Left lung (tissue), 4 donors: ENCODE measurements at regions not wholly inside any gene's neighbourhood (a gene's known extent, or its start where the extent isn't known, plus 50 kb on each side); places are given as distances from the start of the nearest gene placed in this dataset.

Experiments
- ATAC-seq: fragments of 200-7000 bp; cut with Tn5 transposase; one replicate; pipeline ENCODE4 v1.9.1; 2020; ENCODE audit warnings: moderate library complexity
- DNase-seq, 4 donors: peaks; one replicate each; pipeline ENCODE4 v3.0.0-alpha.2; 2013 to 2020
- H3K27ac ChIP-seq, 2 donors: fragments of 200-600 bp; sonication (generic) in 1 of 2; one replicate each; pipeline versions ENCODE4 v1.5.0 to v1.8.0; 2020 to 2021
- H3K27me3 ChIP-seq, 2 donors: fragments of 200-600 bp; sonication (generic) in 1 of 2; one replicate each; pipeline versions ENCODE4 v1.5.0 to v1.8.0; 2020 to 2021
- H3K36me3 ChIP-seq, 2 donors: fragments of 200-600 bp; sonication (generic) in 1 of 2; one replicate each; pipeline versions ENCODE4 v1.5.0 to v1.8.0; 2020 to 2021
- H3K4me1 ChIP-seq, 2 donors: fragments of 200-600 bp; one replicate each; pipeline ENCODE4 v1.8.0; 2021
- H3K4me3 ChIP-seq, 2 donors: fragments of 200-600 bp; sonication (generic) in 1 of 2; one replicate each; pipeline versions ENCODE4 v1.5.0 to v1.8.0; 2020 to 2021; ENCODE audit warnings: mild to moderate bottlenecking in 1 of 2
- H3K9me3 ChIP-seq, 2 donors: fragments of 200-600 bp; sonication (generic) in 1 of 2; one replicate each; pipeline versions ENCODE4 v1.5.0 to v1.8.0; 2020 to 2021
- intact Hi-C, 2 donors: fragments of 100-400 bp; cut with DNase I; formaldehyde crosslinking; loops; one replicate each; pipeline versions ENCODE4 v1.11.2 to v1.14.2; 2022
- TF ChIP-seq, protein P1 (sequence below), 2 donors: fragments of 200-600 bp; sonication (generic) in 1 of 2; IDR thresholded peaks; one replicate each; pipeline versions ENCODE4 v1.5.0 to v1.8.0; 2021; ENCODE audit warnings: antibody characterized with exemption in 2 of 2
- donor health status: DM: no; HTN: yes; CAD: no.
- donor health status: DM: no; HTN: no; CAD: no.

DNA sequence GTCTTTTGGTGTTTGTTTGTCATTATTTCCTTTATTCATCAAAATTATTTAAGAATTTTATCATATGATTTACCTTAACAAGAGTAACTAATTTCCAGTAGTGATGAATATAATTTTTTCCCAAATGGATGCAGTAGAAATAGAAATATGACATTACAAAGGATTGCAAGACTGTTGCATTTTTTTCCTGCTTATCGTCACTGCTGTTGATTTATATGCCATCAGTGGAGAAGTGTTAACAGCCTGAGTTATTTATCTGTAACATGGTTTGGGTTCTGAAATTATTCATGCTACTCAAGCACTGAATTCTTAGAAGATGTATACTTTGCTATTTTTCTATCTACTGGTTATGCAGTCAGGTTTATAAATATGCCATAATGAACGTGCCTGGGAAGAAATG is 68.6 kb downstream of the TMEM100 start:
- Histone ChIP-seq H3K27ac (no peak overlapping the region), H3K27me3 (no peaks in the 10 kb centered on the region), H3K9me3 (no peaks in the 10 kb centered on the region), H3K36me3 (no peaks in the 10 kb centered on the region), H3K4me3 (no peak overlapping the region), H3K4me1 (no peaks in the 10 kb centered on the region)
- intact Hi-C loops = no loop called here
- no peak for ATAC-seq
- TF ChIP-seq, protein P1, sequence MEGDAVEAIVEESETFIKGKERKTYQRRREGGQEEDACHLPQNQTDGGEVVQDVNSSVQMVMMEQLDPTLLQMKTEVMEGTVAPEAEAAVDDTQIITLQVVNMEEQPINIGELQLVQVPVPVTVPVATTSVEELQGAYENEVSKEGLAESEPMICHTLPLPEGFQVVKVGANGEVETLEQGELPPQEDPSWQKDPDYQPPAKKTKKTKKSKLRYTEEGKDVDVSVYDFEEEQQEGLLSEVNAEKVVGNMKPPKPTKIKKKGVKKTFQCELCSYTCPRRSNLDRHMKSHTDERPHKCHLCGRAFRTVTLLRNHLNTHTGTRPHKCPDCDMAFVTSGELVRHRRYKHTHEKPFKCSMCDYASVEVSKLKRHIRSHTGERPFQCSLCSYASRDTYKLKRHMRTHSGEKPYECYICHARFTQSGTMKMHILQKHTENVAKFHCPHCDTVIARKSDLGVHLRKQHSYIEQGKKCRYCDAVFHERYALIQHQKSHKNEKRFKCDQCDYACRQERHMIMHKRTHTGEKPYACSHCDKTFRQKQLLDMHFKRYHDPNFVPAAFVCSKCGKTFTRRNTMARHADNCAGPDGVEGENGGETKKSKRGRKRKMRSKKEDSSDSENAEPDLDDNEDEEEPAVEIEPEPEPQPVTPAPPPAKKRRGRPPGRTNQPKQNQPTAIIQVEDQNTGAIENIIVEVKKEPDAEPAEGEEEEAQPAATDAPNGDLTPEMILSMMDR (IDR thresholded peaks at IDR 0.05) = no peak
- DNase-seq = no peak

DNA sequence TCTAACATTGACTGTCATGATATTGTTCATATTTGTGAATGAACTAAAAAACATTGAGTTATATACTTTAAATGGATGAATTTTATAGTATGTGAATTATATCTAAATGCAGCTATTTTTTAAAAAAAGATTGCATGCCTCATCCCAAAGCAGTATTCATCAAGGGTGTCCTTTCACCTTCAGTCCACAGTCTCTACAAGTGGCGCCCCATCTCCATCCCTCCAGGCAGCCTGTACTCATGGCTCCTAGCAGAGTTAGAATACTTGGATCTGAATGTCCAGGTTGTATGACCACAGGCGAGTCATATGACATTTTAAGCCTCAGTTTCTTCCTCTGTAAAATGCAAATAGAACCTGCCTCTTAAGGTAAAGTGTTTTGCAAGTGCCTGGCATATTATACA is 69.8 kb downstream of the TMEM100 start:
- no peaks in the 10 kb centered on the region for H3K4me1 ChIP-seq
- no peak for ATAC-seq
- H3K27ac ChIP-seq = no peak overlapping the region
- intact Hi-C loops = no loop called here
- H3K27me3 ChIP-seq = no peaks in the 10 kb centered on the region
- no peaks in the 10 kb centered on the region for H3K9me3 ChIP-seq
- no peaks in the 10 kb centered on the region for H3K36me3 ChIP-seq
- H3K4me3 ChIP-seq = no peak overlapping the region
- no peak for DNase-seq
- TF ChIP-seq, protein P1 (IDR thresholded peaks at IDR 0.05) = no peak

DNA sequence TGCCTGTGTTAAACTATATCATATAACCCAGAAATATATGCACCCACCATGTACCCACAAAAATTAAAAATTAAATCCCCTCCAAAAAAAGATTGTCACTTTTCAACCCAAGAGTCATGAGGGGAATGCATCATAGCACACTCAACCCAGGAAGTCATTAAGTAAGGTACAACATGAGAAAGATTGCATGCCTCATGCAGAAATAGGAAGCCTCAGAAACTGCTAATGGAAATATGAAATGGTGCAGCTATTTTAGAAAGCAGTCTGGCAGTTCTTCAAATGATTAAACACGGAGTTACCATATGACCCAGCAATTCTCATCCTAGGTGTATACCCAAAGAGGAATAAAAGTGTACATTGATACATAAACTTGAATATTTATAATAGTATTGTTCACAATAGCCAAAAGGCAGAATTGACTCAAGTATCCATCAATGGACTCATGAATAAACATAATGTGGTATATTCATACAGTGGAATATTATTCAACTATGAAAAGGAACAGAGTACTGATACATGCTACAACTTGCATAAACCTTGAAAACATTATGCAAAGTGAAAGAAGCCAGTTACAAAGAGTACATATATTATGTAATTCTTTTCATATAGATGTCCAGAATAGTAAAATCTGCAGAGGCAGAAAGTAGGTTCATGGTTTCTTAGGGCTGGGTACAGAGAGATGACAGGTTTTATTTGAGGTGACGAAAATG is 70.4 kb downstream of the TMEM100 start:
- Histone ChIP-seq H3K4me1 (no peaks in the 10 kb centered on the region), H3K9me3 (no peaks in the 10 kb centered on the region), H3K36me3 (no peaks in the 10 kb centered on the region), H3K27me3 (no peaks in the 10 kb centered on the region), H3K4me3 (no peak overlapping the region), H3K27ac (no peak overlapping the region)
- ATAC-seq (no peak), DNase-seq (no peak)
- TF ChIP-seq, protein P1 (IDR thresholded peaks at IDR 0.05) = no peak
- intact Hi-C loops = no loop called here

DNA sequence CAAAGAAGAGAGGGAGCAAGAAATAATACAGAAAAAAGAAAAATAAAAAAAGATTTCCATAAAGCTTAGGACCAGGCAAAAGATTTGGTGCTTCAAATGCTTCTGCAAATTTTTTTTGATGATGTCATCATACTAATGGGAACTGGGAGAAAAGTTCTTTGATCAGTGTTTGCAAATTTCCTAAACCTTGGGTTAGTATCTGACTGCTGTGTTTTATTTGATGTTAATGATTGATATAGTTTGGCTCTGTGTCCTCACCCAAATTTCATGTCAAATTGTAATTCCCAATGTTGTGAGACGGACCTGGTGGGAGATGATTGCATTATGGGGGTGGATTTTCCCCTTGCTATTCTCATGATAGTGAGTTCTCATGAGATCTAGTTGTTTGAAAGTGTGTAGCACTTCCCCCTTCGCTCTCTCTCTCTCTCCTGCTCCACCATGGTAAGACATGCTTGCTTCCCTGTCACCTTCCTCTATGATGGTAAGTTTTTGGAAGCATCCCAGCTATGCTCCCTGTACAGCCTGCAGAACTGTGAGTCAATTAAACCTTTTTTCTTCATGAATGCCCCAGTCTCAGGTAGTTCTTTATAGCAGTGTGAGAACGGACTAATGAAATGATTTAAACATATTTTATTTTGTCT is 72.6 kb downstream of the TMEM100 start:
- Histone ChIP-seq H3K9me3 (no peaks in the 10 kb centered on the region), H3K27ac (no peak overlapping the region), H3K36me3 (no peaks in the 10 kb centered on the region), H3K27me3 (no peaks in the 10 kb centered on the region), H3K4me3 (no peak overlapping the region), H3K4me1 (no peaks in the 10 kb centered on the region)
- intact Hi-C loops = no loop called here
- TF ChIP-seq, protein P1 (IDR thresholded peaks at IDR 0.05) = no peak
- no peak for ATAC-seq
- no peak for DNase-seq

DNA sequence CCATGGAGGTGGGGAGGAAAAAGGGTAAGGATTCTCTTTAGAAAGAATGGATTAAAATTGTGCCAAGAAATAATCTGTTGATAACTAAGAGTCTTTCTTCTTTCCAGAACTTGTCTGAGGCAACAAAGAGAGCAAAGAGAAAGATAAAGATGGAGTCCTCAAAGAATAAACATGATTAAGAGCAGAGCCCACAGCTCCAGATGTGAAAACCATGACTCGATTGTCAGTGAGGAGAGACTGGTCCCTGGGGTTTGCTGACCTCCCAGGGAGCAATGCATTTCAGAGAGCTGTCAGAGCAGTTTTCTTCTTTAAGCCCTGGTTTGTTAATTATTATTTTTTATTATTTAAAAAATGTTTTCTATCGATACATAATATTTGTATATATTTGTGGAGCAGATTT is 74.6 kb downstream of the TMEM100 start:
- Histone ChIP-seq H3K27ac (no peak overlapping the region), H3K4me1 (no peaks in the 10 kb centered on the region), H3K9me3 (no peaks in the 10 kb centered on the region), H3K4me3 (no peak overlapping the region), H3K36me3 (no peaks in the 10 kb centered on the region), H3K27me3 (no peaks in the 10 kb centered on the region)
- intact Hi-C loops = no loop called here
- ATAC-seq (no peak), DNase-seq (no peak)
- TF ChIP-seq, protein P1 (IDR thresholded peaks at IDR 0.05) = no peak
